Glutamatergic neuron (in vitro differentiated cells): ENCODE measurements at regions not wholly inside any gene's neighbourhood (a gene's known extent, or its start where the extent isn't known, plus 50 kb on each side); places are given as distances from the start of the nearest gene placed in this dataset.

Experiments used
- DNase-seq: peaks from one replicate; pipeline ENCODE4 v3.0.0; 2022
- H3K27ac Mint-ChIP-seq: one replicate; pipeline ENCODE4 v1.8.0; 2020; ENCODE audit warnings: mild to moderate bottlenecking, mixed read lengths, inconsistent platforms; ENCODE audit not compliant: unreplicated experiment
- H3K27me3 Mint-ChIP-seq: one replicate; pipeline ENCODE4 v1.8.0; 2020; ENCODE audit warnings: mild to moderate bottlenecking, moderate library complexity, mixed read lengths, inconsistent platforms; ENCODE audit not compliant: unreplicated experiment
- H3K36me3 Mint-ChIP-seq: one replicate; pipeline ENCODE4 v1.8.0; 2020; ENCODE audit warnings: mild to moderate bottlenecking, mixed read lengths, inconsistent platforms; ENCODE audit not compliant: unreplicated experiment
- H3K4me1 Mint-ChIP-seq: one replicate; pipeline ENCODE4 v1.8.0; 2020; ENCODE audit warnings: mild to moderate bottlenecking, low read depth, mixed read lengths, inconsistent platforms; ENCODE audit not compliant: unreplicated experiment
- H3K4me3 Mint-ChIP-seq: one replicate; pipeline ENCODE4 v1.8.0; 2020; ENCODE audit warnings: mild to moderate bottlenecking, mixed read lengths, inconsistent platforms; ENCODE audit not compliant: unreplicated experiment
- H3K9me3 Mint-ChIP-seq: one replicate; pipeline ENCODE4 v1.8.0; 2020; ENCODE audit warnings: mild to moderate bottlenecking, moderate library complexity, mixed read lengths, inconsistent platforms; ENCODE audit not compliant: unreplicated experiment
- TF ChIP-seq, protein P1 (sequence below): fragments of 200-600 bp; sonication (generic); IDR thresholded peaks from one replicate; pipeline ENCODE4 v1.5.0; 2021; ENCODE audit not compliant: partially characterized antibody, unreplicated experiment

DNA sequence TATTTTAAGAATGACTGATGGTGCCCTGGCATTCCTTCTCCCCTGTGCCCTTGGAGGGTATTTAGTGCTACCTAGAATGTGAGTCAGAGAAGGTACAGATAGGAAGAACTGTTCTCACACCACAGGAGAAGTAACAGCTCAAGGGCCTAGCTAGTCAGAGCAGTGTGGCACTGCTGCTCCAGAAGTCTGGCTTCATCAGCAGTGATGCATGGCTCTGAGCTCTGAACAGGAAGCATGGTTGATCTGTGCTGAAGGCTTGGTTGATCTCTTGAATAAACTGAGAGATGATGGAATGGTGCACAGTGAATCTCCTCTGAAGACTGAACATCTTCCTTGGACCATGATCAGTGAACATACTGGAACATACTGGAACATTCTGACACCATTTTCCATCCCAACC is 425.3 kb upstream of the SLC35B3 start:
- no peaks in the 10 kb centered on the region for H3K9me3 Mint-ChIP-seq
- no peak overlapping the region for H3K27ac Mint-ChIP-seq

DNA sequence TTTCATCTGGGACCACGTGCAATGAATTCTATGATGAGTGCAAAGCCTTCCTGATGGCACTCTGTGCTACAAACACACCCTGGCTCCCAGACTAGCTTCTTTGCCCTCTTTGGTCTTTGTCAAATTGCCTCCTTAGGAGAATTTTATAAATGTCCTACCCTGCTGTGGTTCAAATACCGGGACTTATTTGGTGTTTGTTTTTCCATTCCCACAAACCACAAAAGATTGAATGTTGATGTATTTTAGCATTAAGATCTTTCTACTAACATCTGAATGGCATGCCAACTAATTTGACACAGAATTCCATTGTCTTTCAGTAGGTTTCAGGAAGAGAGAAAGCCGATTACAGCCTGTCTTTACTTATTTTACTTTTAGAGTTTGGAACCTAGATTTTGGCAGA is 424.2 kb upstream of the SLC35B3 start:
- TF ChIP-seq, protein P1, sequence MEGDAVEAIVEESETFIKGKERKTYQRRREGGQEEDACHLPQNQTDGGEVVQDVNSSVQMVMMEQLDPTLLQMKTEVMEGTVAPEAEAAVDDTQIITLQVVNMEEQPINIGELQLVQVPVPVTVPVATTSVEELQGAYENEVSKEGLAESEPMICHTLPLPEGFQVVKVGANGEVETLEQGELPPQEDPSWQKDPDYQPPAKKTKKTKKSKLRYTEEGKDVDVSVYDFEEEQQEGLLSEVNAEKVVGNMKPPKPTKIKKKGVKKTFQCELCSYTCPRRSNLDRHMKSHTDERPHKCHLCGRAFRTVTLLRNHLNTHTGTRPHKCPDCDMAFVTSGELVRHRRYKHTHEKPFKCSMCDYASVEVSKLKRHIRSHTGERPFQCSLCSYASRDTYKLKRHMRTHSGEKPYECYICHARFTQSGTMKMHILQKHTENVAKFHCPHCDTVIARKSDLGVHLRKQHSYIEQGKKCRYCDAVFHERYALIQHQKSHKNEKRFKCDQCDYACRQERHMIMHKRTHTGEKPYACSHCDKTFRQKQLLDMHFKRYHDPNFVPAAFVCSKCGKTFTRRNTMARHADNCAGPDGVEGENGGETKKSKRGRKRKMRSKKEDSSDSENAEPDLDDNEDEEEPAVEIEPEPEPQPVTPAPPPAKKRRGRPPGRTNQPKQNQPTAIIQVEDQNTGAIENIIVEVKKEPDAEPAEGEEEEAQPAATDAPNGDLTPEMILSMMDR: no peak
- no peak overlapping the region for H3K27ac Mint-ChIP-seq
- H3K27me3 Mint-ChIP-seq: peaks cover 3% of the 10 kb centered on the region
- no peaks in the 10 kb centered on the region for H3K36me3 Mint-ChIP-seq
- peaks cover 6% of the 10 kb centered on the region for H3K4me1 Mint-ChIP-seq
- H3K4me3 Mint-ChIP-seq: no peak overlapping the region
- no peaks in the 10 kb centered on the region for H3K9me3 Mint-ChIP-seq
- no peak for DNase-seq

More for the DNA sequence above, 425.3 kb upstream of the SLC35B3 start:
- TF ChIP-seq, protein P1: no peak
- H3K27me3 Mint-ChIP-seq: peaks cover 3% of the 10 kb centered on the region
- H3K4me3 Mint-ChIP-seq: no peak overlapping the region
- no peaks in the 10 kb centered on the region for H3K36me3 Mint-ChIP-seq
- DNase-seq: no peak
- peaks cover 11% of the 10 kb centered on the region for H3K4me1 Mint-ChIP-seq

GRCh38 chr6:8858854-8859331 is 423.5 kb upstream of the SLC35B3 start:
- Mint-ChIP-seq H3K4me3 (no peak overlapping the region), H3K27me3 (peaks cover 2% of the 10 kb centered on the region), H3K27ac (no peak overlapping the region), H3K36me3 (no peaks in the 10 kb centered on the region), H3K9me3 (no peaks in the 10 kb centered on the region), H3K4me1 (peaks cover 3% of the 10 kb centered on the region)
- TF ChIP-seq, protein P1: no peak
- no peak for DNase-seq

- no peak overlapping the region for H3K27ac Mint-ChIP-seq
- H3K9me3 Mint-ChIP-seq: no peaks in the 10 kb centered on the region
- no peaks in the 10 kb centered on the region for H3K36me3 Mint-ChIP-seq
- H3K27me3 Mint-ChIP-seq: peaks cover 3% of the 10 kb centered on the region
- peaks cover 9% of the 10 kb centered on the region for H3K4me1 Mint-ChIP-seq
- TF ChIP-seq, protein P1: no peak
- no peak for DNase-seq
- no peak overlapping the region for H3K4me3 Mint-ChIP-seq
Observed at GRCh38 chr6:8857160-8857559, 421.8 kb upstream of the SLC35B3 start.

- Mint-ChIP-seq H3K9me3 (no peaks in the 10 kb centered on the region), H3K4me1 (peaks cover 12% of the 10 kb centered on the region), H3K4me3 (no peak overlapping the region), H3K36me3 (no peaks in the 10 kb centered on the region), H3K27ac (no peak overlapping the region), H3K27me3 (peaks cover 3% of the 10 kb centered on the region)
- TF ChIP-seq, protein P1: no peak
- no peak for DNase-seq
Observed at GRCh38 chr6:8855411-8855810, 420.1 kb upstream of the SLC35B3 start.
